ENCODE measurements at regions not wholly inside any gene's neighbourhood (a gene's known extent, or its start where the extent isn't known, plus 50 kb on each side); places are given as distances from the start of the nearest gene placed in this dataset.

GRCh38 chr3:34570916-34571705, 772.7 kb downstream of the PDCD6IP start:
- DNase-seq (ENCODE audit: low read depth), result no peak
- TF ChIP-seq CTCF (IDR thresholded peaks at IDR 0.05; ENCODE audit: insufficient read depth, low read depth, low read length, missing control alignments), result no peak
- H3K4me3 ChIP-seq (ENCODE audit: low read depth, low read length), result no peak overlapping the region

GRCh38 chr3:34571714-34572113, 773.3 kb downstream of the PDCD6IP start:
- DNase-seq (ENCODE audit: low read depth), result no peak
- TF ChIP-seq CTCF (IDR thresholded peaks at IDR 0.05; ENCODE audit: insufficient read depth, low read depth, low read length, missing control alignments), result no peak
- no peak overlapping the region for H3K4me3 ChIP-seq (ENCODE audit: low read depth, low read length)

- DNase-seq (ENCODE audit: low read depth), result no peak
- no peak for TF ChIP-seq CTCF (IDR thresholded peaks at IDR 0.05; ENCODE audit: insufficient read depth, low read depth, low read length, missing control alignments)
These were observed 777.3 kb downstream of the PDCD6IP start for GRCh38 chr3:34575776-34576175.

GRCh38 chr3:34582055-34582454, 783.6 kb downstream of the PDCD6IP start:
- TF ChIP-seq CTCF (IDR thresholded peaks at IDR 0.05; ENCODE audit: insufficient read depth, low read depth, low read length, missing control alignments), result no peak
- no peak for DNase-seq (ENCODE audit: low read depth)
- H3K4me3 ChIP-seq (ENCODE audit: low read depth, low read length), result no peak overlapping the region

More at GRCh38 chr3:34575776-34576175, 777.3 kb downstream of the PDCD6IP start:
- H3K4me3 ChIP-seq (ENCODE audit: low read depth, low read length), result no peak overlapping the region

GRCh38 chr3:34583451-34583850, 785.0 kb downstream of the PDCD6IP start:
- no peak for TF ChIP-seq CTCF (IDR thresholded peaks at IDR 0.05; ENCODE audit: insufficient read depth, low read depth, low read length, missing control alignments)
- no peak overlapping the region for H3K4me3 ChIP-seq (ENCODE audit: low read depth, low read length)
- DNase-seq (ENCODE audit: low read depth), result no peak

GRCh38 chr3:34584971-34585370, 786.5 kb downstream of the PDCD6IP start:
- no peak for DNase-seq (ENCODE audit: low read depth)
- no peak overlapping the region for H3K4me3 ChIP-seq (ENCODE audit: low read depth, low read length)
- no peak for TF ChIP-seq CTCF (IDR thresholded peaks at IDR 0.05; ENCODE audit: insufficient read depth, low read depth, low read length, missing control alignments)

- no peak for TF ChIP-seq CTCF (IDR thresholded peaks at IDR 0.05; ENCODE audit: insufficient read depth, low read depth, low read length, missing control alignments)
- no peak overlapping the region for H3K4me3 ChIP-seq (ENCODE audit: low read depth, low read length)
These were observed 801.2 kb downstream of the PDCD6IP start for GRCh38 chr3:34599595-34599994.

More at GRCh38 chr3:34599595-34599994, 801.2 kb downstream of the PDCD6IP start:
- DNase-seq (ENCODE audit: low read depth), result no peak
